Activated naive CD8-positive, alpha-beta T cell (primary cell): ENCODE measurements at regions not wholly inside any gene's neighbourhood (a gene's known extent, or its start where the extent isn't known, plus 50 kb on each side); places are given as distances from the start of the nearest gene placed in this dataset.

Experiments
- H3K27ac Mint-ChIP-seq: one replicate; pipeline ENCODE4 v1.8.0; 2021; ENCODE audit warnings: mixed read lengths
- H3K27me3 Mint-ChIP-seq: one replicate; pipeline ENCODE4 v1.8.0; 2021; ENCODE audit warnings: mixed read lengths
- H3K36me3 Mint-ChIP-seq: one replicate; pipeline ENCODE4 v1.8.0; 2021; ENCODE audit warnings: mixed read lengths
- H3K4me1 Mint-ChIP-seq: one replicate; pipeline ENCODE4 v1.8.0; 2021; ENCODE audit warnings: low read depth, mixed read lengths
- H3K4me3 Mint-ChIP-seq: one replicate; pipeline ENCODE4 v1.8.0; 2021; ENCODE audit warnings: mild to moderate bottlenecking, mixed read lengths
- H3K9me3 Mint-ChIP-seq: one replicate; pipeline ENCODE4 v1.8.0; 2021; ENCODE audit warnings: low read depth, mixed read lengths

DNA sequence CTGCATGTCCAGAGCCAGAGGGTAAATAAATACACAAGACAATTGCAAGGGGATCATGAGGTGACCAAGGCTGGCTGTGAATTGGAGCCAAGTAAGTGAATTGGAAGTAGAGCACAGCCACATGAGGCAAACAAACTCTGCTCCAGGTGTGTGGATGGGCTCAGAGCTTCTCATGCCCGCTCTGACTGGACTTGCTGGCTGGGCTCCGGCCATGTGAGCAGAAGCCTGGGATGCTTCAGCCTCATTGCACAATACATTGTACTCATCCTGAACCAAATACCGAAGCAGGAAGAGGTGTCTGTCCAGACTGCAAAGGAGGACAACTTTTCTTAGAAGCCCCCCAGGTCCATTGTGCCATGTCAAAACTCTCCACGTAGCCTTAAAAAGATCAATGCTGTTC, 193.0 kb downstream of the TTC8 start:
- no peaks in the 10 kb centered on the region for H3K9me3 Mint-ChIP-seq
- no peaks in the 10 kb centered on the region for H3K4me1 Mint-ChIP-seq

DNA sequence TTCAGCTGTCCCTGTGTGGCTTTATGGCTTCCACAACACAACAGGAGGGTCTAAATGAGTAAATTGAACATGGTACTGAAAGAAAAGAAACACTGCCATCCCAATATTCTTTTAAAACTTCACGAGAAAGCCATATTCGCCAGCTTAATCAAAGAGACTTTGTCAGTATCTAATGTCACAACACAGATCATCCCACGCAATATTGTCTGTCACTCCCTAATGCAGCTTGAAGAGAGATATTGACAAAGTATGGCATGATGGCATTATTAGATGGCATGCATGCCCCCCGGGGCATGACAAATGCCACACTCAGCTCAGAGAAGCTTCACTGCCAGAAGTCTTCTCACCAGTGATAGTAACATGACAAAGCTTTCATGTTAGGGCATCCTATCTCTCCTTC, 197.8 kb downstream of the TTC8 start:
- H3K27ac Mint-ChIP-seq, result no peak overlapping the region
- no peak overlapping the region for H3K4me3 Mint-ChIP-seq
- no peaks in the 10 kb centered on the region for H3K9me3 Mint-ChIP-seq
- peaks cover 37% of the 10 kb centered on the region for H3K27me3 Mint-ChIP-seq
- no peaks in the 10 kb centered on the region for H3K36me3 Mint-ChIP-seq
- H3K4me1 Mint-ChIP-seq, result no peaks in the 10 kb centered on the region

More for the DNA sequence above, 193.0 kb downstream of the TTC8 start:
- H3K4me3 Mint-ChIP-seq, result no peak overlapping the region
- H3K27ac Mint-ChIP-seq, result no peak overlapping the region
- no peaks in the 10 kb centered on the region for H3K36me3 Mint-ChIP-seq
- peaks cover 24% of the 10 kb centered on the region for H3K27me3 Mint-ChIP-seq

GRCh38 chr14:89024691-89025090, 200.2 kb downstream of the TTC8 start:
- Mint-ChIP-seq H3K27ac (no peak overlapping the region), H3K36me3 (no peaks in the 10 kb centered on the region), H3K4me3 (no peak overlapping the region), H3K27me3 (peaks cover 51% of the 10 kb centered on the region), H3K4me1 (peaks cover 9% of the 10 kb centered on the region), H3K9me3 (no peaks in the 10 kb centered on the region)

GRCh38 chr14:89025561-89026236, 201.2 kb downstream of the TTC8 start:
- Mint-ChIP-seq H3K36me3 (no peaks in the 10 kb centered on the region), H3K27ac (no peak overlapping the region), H3K9me3 (no peaks in the 10 kb centered on the region), H3K4me1 (peaks cover 9% of the 10 kb centered on the region), H3K27me3 (peaks cover 60% of the 10 kb centered on the region), H3K4me3 (peak overlapping the region; percentile 4)

DNA sequence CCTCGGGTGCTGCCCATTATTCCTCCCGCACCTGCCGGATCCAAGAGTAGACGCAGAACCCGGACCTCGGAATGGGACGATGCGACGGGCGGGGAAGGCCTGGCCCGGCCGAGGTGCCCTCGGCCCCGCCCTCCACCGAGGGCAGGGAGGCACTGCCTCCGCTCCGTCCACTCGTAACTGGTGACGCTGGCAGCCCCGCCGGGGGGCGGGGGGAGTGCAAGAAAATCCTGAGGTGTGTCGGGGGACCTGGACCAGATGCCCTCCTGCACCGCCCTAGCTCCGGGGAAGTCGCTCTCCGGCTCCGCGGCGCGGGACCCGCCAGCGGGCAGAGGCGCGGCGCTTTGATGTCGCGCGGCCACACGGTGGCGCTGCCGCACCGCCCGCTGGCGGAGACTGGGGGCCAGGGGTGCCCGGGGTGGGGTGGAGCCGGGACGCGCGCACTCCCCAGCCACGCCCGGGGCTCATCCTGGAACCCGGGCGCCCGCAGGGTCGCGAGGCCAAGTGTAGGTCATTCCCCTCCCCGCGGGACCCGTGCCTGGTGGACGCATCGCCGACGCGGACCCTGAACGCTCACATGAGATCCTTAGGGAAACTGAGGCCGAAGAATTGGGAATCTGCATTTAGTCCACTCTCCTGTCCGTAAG, 202.8 kb downstream of the TTC8 start:
- peaks cover 9% of the 10 kb centered on the region for H3K4me1 Mint-ChIP-seq
- peak overlapping the region; percentile 76 for H3K4me3 Mint-ChIP-seq
- peaks cover 53% of the 10 kb centered on the region for H3K27me3 Mint-ChIP-seq
- no peaks in the 10 kb centered on the region for H3K9me3 Mint-ChIP-seq
- no peaks in the 10 kb centered on the region for H3K36me3 Mint-ChIP-seq
- H3K27ac Mint-ChIP-seq, result no peak overlapping the region

- peak overlapping the region; percentile 25 for H3K4me3 Mint-ChIP-seq
- peaks cover 43% of the 10 kb centered on the region for H3K27me3 Mint-ChIP-seq
These were observed 204.1 kb downstream of the TTC8 start for GRCh38 chr14:89028462-89029134.

DNA sequence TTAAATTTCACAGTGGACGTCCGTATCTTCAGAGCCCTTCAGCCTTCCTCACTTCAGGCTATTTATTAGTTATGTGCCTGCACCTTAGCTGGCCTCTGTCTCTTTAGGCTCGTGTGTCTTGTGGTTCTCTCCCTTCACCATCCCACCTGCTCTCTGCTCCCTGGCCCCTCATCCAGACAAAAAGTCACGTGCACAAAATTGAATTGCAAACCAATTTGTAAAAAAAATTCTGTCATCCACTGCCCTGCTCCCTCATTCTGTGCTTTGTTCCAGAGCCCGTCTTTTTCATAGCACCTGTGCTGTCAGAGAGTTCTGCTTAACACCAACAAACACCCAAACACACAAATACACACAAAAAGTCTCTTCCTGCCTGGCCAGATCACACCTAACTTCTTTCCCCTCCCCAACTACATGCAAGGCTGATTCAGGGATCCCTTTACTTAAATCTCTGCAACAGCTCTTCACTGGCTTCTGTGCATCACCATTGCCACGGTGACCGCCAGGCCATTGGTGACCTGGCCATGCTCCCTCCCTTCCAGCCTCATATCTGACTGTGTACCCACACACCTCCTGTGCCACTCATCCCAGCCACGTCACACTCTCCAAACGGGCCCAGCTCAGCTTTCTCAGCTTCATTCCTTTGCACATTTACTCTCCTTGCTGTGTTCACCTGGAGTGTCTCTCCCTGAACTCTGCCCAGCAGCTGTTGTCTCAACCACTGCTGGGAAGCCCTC, 205.7 kb downstream of the TTC8 start:
- Mint-ChIP-seq H3K27me3 (peaks cover 35% of the 10 kb centered on the region), H3K4me1 (peaks cover 9% of the 10 kb centered on the region), H3K27ac (no peak overlapping the region), H3K36me3 (no peaks in the 10 kb centered on the region), H3K9me3 (no peaks in the 10 kb centered on the region), H3K4me3 (no peak overlapping the region)

More at GRCh38 chr14:89028462-89029134, 204.1 kb downstream of the TTC8 start:
- Mint-ChIP-seq H3K36me3 (no peaks in the 10 kb centered on the region), H3K4me1 (peaks cover 9% of the 10 kb centered on the region), H3K9me3 (no peaks in the 10 kb centered on the region), H3K27ac (no peak overlapping the region)

DNA sequence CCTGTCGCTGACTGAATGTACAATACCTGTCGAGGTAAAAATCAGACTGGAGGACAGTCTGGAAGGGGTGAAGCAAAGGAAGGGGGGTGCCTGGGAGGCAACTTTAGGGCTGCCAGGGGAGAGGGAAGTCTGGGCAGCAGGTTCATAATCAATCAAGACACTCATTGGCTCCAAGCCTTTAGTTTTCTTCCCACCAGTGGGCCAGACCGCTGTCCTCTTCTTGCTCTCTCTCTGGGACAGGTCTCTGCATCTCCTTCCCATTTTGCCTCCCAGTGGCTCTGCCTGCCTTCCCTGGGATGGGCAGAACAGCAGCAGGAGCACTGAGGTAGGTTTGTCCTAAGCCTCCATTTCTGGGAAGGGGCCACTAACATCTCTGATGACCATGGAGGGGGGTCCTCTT, 206.5 kb downstream of the TTC8 start:
- H3K27me3 Mint-ChIP-seq, result peaks cover 34% of the 10 kb centered on the region
- no peak overlapping the region for H3K4me3 Mint-ChIP-seq
- H3K9me3 Mint-ChIP-seq, result no peaks in the 10 kb centered on the region
- no peak overlapping the region for H3K27ac Mint-ChIP-seq
- H3K36me3 Mint-ChIP-seq, result no peaks in the 10 kb centered on the region
- peaks cover 9% of the 10 kb centered on the region for H3K4me1 Mint-ChIP-seq

- H3K9me3 Mint-ChIP-seq, result no peaks in the 10 kb centered on the region
- H3K4me1 Mint-ChIP-seq, result peaks cover 9% of the 10 kb centered on the region
- H3K36me3 Mint-ChIP-seq, result no peaks in the 10 kb centered on the region
- H3K4me3 Mint-ChIP-seq, result no peak overlapping the region
- H3K27me3 Mint-ChIP-seq, result peaks cover 38% of the 10 kb centered on the region
- no peak overlapping the region for H3K27ac Mint-ChIP-seq
These were observed 207.7 kb downstream of the TTC8 start for GRCh38 chr14:89032086-89032649.

GRCh38 chr14:89033756-89034155, 209.3 kb downstream of the TTC8 start:
- Mint-ChIP-seq H3K4me3 (no peak overlapping the region), H3K27ac (no peak overlapping the region), H3K36me3 (no peaks in the 10 kb centered on the region), H3K27me3 (peaks cover 35% of the 10 kb centered on the region), H3K4me1 (no peaks in the 10 kb centered on the region), H3K9me3 (no peaks in the 10 kb centered on the region)

DNA sequence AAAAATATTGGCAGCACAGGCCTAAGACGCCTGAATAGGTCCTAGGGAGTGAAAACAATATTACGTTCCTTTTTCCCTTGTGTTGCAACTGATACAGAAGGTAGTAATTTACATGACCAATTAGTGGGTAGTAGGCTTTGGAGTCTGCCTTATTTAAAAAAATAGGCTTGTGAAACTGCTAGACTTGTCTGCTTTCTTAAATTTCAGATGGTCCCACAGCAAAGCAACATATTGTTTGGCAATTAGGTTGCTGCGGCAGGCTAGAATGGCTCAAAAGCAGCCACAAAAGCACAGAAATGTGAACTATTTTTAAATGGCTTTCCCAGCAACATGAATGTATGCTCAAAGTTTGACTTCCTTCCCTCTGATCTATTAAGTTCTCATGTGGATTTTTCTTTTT, 211.9 kb downstream of the TTC8 start:
- Mint-ChIP-seq H3K36me3 (no peaks in the 10 kb centered on the region), H3K27ac (no peak overlapping the region), H3K4me1 (peaks cover 7% of the 10 kb centered on the region), H3K27me3 (peaks cover 17% of the 10 kb centered on the region), H3K9me3 (no peaks in the 10 kb centered on the region), H3K4me3 (no peak overlapping the region)

GRCh38 chr14:89037065-89037464, 212.6 kb downstream of the TTC8 start:
- H3K27me3 Mint-ChIP-seq, result peaks cover 17% of the 10 kb centered on the region
- H3K36me3 Mint-ChIP-seq, result no peaks in the 10 kb centered on the region
- H3K27ac Mint-ChIP-seq, result no peak overlapping the region
- no peaks in the 10 kb centered on the region for H3K9me3 Mint-ChIP-seq
- peaks cover 11% of the 10 kb centered on the region for H3K4me1 Mint-ChIP-seq
- H3K4me3 Mint-ChIP-seq, result no peak overlapping the region

DNA sequence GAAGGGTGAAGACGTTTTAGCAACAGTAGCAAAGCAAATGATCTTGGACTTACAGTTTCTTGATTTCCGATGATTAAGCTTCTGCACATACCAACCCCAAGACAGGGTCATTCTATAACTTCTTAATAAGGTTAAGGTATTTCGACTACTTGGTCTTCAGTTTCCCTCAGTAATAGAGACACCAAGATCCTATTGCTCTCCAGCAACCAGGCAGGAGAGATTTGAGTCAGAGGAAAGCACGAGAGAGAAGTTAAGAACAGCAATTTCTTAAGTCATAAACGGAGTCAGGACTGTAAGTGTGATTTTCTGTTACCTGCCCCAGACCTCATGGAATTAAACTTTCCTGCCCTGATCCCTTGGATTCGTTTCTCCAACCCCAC, 215.6 kb downstream of the TTC8 start:
- Mint-ChIP-seq H3K36me3 (no peaks in the 10 kb centered on the region), H3K27ac (peak overlapping the region; percentile 22), H3K27me3 (peaks cover 17% of the 10 kb centered on the region), H3K9me3 (no peaks in the 10 kb centered on the region), H3K4me3 (peak overlapping the region; percentile 12), H3K4me1 (peaks cover 11% of the 10 kb centered on the region)

DNA sequence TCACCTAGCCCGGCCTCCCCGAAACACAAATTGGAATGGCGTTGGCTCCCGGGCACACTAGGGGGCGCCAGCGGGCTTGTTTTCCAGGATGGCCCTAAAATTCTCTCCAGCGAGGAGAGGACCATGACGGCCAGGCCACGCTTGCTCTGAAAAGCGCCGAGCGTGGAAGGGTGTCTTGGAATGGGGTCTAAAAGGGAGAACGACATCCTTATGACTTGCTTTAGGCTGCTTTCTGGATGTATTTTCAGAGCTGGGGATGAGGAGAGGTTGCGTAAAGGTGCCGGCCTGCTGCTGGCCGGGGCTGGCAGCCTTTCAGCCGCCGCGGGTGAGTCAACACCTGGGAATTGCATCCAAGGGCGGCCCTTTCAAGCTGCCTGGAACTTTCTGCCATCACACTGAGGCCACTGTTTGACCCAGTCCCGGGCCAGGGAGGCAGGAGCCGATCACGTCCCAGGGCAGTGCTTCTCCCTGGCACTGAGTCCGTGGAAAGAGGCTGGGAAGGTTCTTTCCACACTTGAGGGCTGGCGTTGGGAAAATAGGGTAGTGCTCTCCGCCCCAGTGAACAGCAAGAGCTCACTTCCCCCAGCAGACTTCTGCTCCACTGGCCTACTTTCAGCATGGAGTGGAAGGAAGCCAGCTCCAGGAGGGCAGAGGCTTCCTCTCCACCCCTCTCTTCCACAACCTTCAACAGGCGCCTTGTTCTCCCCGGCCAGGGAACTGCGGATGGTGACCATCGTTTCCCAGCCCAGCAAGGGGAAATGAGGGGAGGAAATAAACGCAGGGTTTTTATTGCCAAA, 216.2 kb downstream of the TTC8 start:
- peaks cover 13% of the 10 kb centered on the region for H3K27me3 Mint-ChIP-seq
- H3K4me1 Mint-ChIP-seq, result peaks cover 11% of the 10 kb centered on the region
- H3K4me3 Mint-ChIP-seq, result peak overlapping the region; percentile 80
- H3K27ac Mint-ChIP-seq, result peak overlapping the region; percentile 22
- H3K36me3 Mint-ChIP-seq, result no peaks in the 10 kb centered on the region
- H3K9me3 Mint-ChIP-seq, result no peaks in the 10 kb centered on the region
